ENCODE measurements at regions not wholly inside any gene's neighbourhood (a gene's known extent, or its start where the extent isn't known, plus 50 kb on each side); places are given as distances from the start of the nearest gene placed in this dataset.

- 87% methylated on average over 10 of the region's 11 CpGs for WGBS
- no peak overlapping the region for H3K27ac ChIP-seq
- H3K27me3 ChIP-seq: peaks cover 50% of the 10 kb centered on the region
- no peaks in the 10 kb centered on the region for H3K36me3 ChIP-seq
- H3K4me1 ChIP-seq: peaks cover 11% of the 10 kb centered on the region
- TF ChIP-seq CTCF (IDR thresholded peaks at IDR 0.05): no peak
- TF ChIP-seq POLR2AphosphoS5 (IDR thresholded peaks at IDR 0.05): no peak
- TF ChIP-seq EP300 (IDR thresholded peaks at IDR 0.05): no peak
- TF ChIP-seq POLR2A (IDR thresholded peaks at IDR 0.05): no peak
- H3K4me3 ChIP-seq: no peak overlapping the region
- no peak for DNase-seq (ENCODE audit: low spot score in 2 of 2)
- no peaks in the 10 kb centered on the region for H3K9me3 ChIP-seq
Measured at GRCh38 chr14:97414718-97415098, 617.5 kb downstream of the VRK1 start.

DNA sequence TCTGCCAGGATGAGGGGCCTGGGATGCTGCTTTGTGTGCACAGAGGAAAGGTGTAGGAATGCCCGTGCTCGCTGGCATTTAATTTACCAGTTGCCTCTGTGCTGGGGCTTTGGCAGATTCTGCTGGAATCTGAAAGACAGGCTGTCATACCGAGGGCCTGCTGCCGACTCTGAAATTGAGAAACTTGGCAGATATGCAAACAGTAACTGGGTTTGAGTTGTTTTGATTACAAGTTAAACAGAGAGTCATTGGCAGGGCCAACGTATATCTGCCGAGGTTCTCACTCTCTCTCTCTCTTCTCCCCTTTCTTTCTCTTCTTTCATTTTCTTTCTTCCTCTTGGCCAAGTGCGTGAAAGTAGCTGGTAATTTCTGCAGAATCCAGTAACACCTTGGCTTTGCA is 618.7 kb downstream of the VRK1 start:
- TF ChIP-seq EP300 (IDR thresholded peaks at IDR 0.05) (no peak), POLR2A (IDR thresholded peaks at IDR 0.05) (no peak)
- Histone ChIP-seq H3K4me3 (no peak overlapping the region), H3K36me3 (no peaks in the 10 kb centered on the region), H3K4me1 (peaks cover 11% of the 10 kb centered on the region), H3K27me3 (peaks cover 43% of the 10 kb centered on the region), H3K9me3 (no peaks in the 10 kb centered on the region), H3K27ac (no peak overlapping the region)
- 24% methylated on average over 7 of the region's 7 CpGs for WGBS
- no peak for DNase-seq (ENCODE audit: low spot score in 2 of 2)

DNA sequence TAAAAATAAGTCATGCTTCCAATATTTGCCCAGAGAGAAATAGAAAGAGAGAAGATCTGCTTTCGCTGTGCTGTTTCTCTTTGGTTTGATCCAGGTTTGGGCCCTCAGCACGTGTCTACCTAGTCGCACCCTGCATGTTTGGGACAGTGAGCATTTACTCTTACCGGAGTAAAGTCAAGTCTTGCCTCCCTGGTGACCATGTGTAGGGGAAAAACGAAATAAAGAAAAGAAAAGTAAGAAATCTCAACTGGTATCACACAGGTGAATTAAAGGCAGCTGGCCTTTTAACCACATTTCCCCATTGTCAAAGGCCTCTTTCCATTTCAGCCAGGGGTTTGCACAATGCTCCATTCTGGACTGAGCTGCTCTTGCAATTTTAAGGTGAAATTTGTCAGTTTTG is 619.4 kb downstream of the VRK1 start:
- no peak overlapping the region for H3K4me3 ChIP-seq
- no peaks in the 10 kb centered on the region for H3K9me3 ChIP-seq
- H3K27me3 ChIP-seq: peaks cover 38% of the 10 kb centered on the region
- H3K27ac ChIP-seq: no peak overlapping the region
- DNase-seq (ENCODE audit: low spot score in 2 of 2): no peak
- no peaks in the 10 kb centered on the region for H3K36me3 ChIP-seq
- WGBS: 85% methylated on average over 5 of the region's 5 CpGs
- H3K4me1 ChIP-seq: peaks cover 11% of the 10 kb centered on the region
- TF ChIP-seq CTCF (IDR thresholded peaks at IDR 0.05) (no peak), EP300 (IDR thresholded peaks at IDR 0.05) (no peak), POLR2A (IDR thresholded peaks at IDR 0.05) (no peak), POLR2AphosphoS5 (IDR thresholded peaks at IDR 0.05) (no peak)

- WGBS: 98% methylated on average over 3 of the region's 3 CpGs
- no peak for TF ChIP-seq CTCF (IDR thresholded peaks at IDR 0.05)
- TF ChIP-seq EP300 (IDR thresholded peaks at IDR 0.05): no peak
- TF ChIP-seq POLR2AphosphoS5 (IDR thresholded peaks at IDR 0.05): no peak
- TF ChIP-seq POLR2A (IDR thresholded peaks at IDR 0.05): no peak
- Histone ChIP-seq H3K4me1 (peaks cover 11% of the 10 kb centered on the region), H3K27me3 (peaks cover 31% of the 10 kb centered on the region), H3K9me3 (no peaks in the 10 kb centered on the region), H3K36me3 (no peaks in the 10 kb centered on the region), H3K4me3 (no peak overlapping the region), H3K27ac (no peak overlapping the region)
- no peak for DNase-seq (ENCODE audit: low spot score in 2 of 2)
Measured at GRCh38 chr14:97417331-97417730, 620.1 kb downstream of the VRK1 start.

GRCh38 chr14:97420211-97420610 is 623.0 kb downstream of the VRK1 start:
- no peak overlapping the region for H3K4me3 ChIP-seq
- no peaks in the 10 kb centered on the region for H3K9me3 ChIP-seq
- H3K4me1 ChIP-seq: no peaks in the 10 kb centered on the region
- H3K27ac ChIP-seq: no peak overlapping the region
- peaks cover 3% of the 10 kb centered on the region for H3K27me3 ChIP-seq
- H3K36me3 ChIP-seq: no peaks in the 10 kb centered on the region
- DNase-seq (ENCODE audit: low spot score in 2 of 2): no peak
- TF ChIP-seq CTCF (IDR thresholded peaks at IDR 0.05) (no peak), POLR2A (IDR thresholded peaks at IDR 0.05) (no peak), EP300 (IDR thresholded peaks at IDR 0.05) (no peak), POLR2AphosphoS5 (IDR thresholded peaks at IDR 0.05) (no peak)
- WGBS: 70% methylated on average over 6 of the region's 6 CpGs

DNA sequence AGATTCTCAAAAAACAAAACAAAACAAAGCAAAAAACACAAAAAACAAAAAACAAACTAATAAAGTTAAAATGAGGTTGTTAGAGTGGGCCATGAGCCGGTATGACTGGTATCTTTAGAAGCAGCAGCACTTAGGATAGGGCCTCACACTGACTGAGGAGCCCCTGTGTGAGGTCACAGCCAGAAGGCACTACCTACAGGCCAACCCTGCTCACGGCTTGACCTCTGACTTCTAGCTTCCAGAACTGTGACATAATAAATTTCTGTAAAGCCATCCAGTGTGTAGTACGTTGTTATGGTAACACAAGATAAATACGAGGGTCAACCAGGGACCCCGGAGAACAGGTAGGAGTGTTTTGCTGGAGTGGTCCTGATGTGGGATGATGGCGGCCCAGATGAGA is 629.6 kb downstream of the VRK1 start:
- H3K27ac ChIP-seq: no peak overlapping the region
- no peak for DNase-seq (ENCODE audit: low spot score in 2 of 2)
- no peaks in the 10 kb centered on the region for H3K36me3 ChIP-seq
- no peak overlapping the region for H3K4me3 ChIP-seq
- WGBS: 87% methylated on average over 6 of the region's 6 CpGs
- no peaks in the 10 kb centered on the region for H3K4me1 ChIP-seq
- TF ChIP-seq POLR2AphosphoS5 (IDR thresholded peaks at IDR 0.05) (no peak), CTCF (IDR thresholded peaks at IDR 0.05) (no peak), EP300 (IDR thresholded peaks at IDR 0.05) (no peak), POLR2A (IDR thresholded peaks at IDR 0.05) (no peak)
- H3K27me3 ChIP-seq: no peaks in the 10 kb centered on the region
- H3K9me3 ChIP-seq: no peaks in the 10 kb centered on the region

Measured in suprapubic skin (tissue), 4 donors.